NCI-H1436 treated with DMSO at 0.1 percent for 48 hours (cell line): ENCODE measurements at regions not wholly inside any gene's neighbourhood (a gene's known extent, or its start where the extent isn't known, plus 50 kb on each side); places are given as distances from the start of the nearest gene placed in this dataset.
"Not testable (repeated sequence)": the region's sequence is repeated elsewhere in the genome, so short reads cannot be mapped to it uniquely, and the experiment has no call there.

Experiments used
- DNase-seq: peaks from one replicate; lab custom pipeline; 2025; lab: John Stamatoyannopoulos, UW

DNA sequence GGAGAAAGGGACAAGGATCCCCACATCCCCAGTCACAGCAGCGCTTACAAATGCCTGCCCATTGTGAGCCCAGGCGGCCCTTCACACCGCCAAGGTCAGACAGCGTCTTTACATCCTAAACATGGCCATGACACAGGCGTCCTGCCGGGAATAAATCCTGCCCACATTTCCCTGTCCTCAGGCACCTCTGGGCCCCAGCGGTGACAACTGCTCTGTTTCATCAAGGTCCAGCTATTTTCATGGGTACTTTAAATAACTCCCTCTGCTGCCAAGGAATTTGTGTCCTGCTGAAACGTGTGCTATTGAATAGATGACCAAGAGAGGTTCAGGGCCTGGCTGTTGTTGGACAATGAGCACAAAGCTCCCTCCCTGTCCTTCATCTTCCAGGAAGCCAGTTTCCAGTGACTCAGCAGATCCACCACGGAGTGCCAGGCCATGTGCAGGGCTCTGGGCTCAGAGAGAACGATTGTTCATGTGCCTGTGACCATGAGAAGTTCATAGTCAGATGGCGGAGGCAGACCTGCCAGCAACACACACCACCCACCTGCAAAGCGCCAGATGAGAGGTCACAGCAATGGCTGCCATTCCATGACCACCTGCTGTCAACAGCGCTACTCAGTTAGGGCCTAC is 195.8 kb downstream of the MATN1 start:
- DNase-seq = no peak

DNA sequence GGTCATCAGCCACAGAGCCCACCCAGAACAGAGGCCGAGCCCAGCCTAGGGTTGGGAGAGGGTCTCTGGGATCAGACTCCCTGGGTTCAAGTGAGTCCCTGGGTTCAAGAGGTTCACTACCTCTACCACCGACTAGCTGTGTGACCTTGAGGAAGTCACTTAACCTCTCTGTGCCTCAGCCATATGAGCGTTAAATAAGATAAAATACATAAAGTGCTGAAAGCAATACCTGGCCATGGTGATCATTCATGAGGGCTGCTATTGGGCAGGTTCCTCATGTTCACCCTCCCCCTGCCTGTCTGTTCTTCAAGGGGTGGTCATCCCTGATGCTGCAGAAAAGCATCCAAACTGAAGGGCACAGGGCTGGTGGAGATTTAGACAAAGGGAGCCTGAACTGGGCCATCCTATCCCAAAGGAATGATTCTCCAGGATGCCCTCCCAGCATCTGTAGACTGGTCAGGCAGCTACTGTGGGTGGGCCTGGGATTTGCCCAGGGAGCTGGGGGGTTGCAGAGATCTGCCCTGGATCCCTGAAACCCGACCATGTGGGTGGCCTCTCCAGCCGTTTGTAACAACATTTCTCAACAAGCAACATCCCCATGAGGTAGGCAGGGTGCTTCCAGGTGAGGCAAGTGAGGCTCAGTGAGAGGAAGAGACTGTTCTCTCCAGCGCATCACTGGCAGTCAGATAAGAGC is 196.6 kb downstream of the MATN1 start:
- DNase-seq = no peak

DNA sequence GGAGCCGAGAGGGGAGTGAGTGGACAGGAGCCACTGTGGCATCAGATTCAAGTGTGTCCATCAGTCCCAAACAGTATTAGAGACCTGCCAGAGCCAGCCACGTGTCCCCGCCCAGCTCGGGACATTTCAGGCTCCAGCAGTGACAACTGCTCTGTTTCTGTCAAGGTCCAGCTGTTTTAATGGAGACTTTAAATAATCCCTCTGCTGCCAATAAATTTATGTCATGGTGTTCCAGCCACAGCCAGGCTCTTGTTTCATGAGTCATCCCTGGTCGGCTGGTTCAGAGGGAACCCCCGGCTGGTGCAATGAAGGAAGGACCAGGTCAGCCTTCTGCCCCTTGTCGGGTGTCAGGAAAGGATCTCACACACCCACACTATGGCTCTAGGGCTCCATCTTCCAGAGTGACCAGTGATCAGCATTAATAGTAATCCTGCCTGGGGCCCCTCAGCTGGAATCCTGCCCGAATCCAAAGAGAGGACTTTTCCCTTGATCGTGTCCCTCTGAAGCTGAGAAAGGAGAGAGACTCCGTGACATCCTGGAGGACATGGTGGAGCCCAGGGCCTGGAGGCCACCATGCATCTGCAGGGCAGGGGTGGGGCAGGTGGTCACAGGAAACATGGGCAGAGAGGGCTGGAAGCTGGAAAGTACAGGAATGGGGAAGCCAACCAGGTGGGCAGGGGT is 197.3 kb downstream of the MATN1 start:
- DNase-seq = no peak

DNA sequence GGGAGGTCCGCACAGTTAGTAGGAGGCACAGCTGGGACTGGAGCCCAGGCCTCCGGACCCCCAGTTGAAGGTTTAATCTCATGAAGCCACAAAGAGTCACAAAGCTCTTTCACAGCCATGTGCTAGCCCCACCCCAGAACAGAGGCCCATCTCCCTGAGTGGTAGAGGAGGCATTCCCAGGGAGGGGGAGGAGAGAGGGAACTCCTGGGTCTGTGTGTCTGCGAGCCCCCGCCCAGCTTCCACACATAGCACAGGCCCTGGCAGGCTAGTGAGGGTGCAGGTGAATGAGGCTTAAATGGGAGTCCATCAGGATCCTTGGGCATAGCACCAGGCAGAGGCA is 197.8 kb downstream of the MATN1 start:
- no peak for DNase-seq

DNA sequence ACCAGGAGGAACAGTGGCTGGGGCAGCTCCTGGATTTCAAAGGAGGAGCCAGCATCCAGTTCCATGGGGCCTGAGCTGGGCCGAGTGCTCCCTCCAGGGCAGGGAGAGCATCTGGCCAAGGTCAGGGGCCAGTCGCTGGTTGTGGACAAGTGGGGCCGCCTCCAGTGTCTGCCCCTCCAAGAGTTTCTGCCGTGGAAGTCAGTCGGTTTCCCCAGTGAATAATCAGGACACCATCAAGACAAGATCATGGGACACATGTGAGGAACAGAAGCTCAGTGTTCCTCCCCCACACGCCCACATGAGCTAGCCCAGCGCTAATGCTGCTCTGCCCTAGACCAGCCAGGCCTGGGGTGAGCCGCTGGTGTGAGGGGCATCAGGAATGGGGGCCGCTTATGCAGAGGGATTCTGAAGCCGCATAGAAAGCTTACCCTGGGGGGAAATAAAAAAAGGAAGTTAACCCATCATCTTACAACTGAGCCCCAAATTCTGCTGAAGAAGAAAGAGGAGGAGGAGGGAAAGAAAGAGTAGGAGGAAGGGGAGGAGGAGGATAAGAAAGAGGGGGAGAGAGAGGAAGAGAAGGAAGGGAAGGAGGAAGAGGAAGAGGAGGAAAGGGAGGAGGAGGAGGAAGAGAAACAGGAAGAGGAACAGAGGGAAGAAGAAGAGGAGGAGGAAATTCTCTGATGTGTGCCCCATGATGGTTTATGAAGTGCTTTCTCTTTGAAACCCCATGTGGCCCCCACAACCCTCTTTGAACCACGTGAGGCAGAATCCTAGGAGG is 198.4 kb downstream of the MATN1 start:
- no peak for DNase-seq

DNA sequence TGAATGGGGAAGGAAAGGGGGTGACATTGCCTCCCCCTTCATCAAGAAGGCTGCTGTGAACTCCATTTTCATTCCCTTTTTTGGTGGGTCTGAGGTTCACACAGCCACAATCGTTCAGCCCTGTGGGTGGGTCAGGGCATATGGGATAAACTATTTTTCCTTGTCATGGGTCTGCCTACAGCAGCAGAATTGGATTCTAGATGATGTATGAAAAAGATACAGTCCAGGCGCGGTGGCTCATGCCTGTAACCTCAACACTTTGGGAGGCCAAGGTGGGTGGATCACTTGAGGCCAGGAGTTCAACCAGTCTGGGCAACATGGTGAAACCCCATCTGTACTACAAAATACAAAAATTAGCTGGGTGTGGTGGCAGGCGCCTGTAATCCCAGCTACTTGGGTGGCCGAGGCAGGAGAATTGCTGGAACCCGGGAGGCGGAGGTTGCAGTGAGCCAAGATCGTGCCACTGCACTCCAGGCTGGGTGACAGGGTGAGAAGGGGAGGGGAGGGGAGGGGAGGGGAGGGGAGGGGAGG is 199.3 kb downstream of the MATN1 start:
- DNase-seq = not testable (repeated sequence)

DNA sequence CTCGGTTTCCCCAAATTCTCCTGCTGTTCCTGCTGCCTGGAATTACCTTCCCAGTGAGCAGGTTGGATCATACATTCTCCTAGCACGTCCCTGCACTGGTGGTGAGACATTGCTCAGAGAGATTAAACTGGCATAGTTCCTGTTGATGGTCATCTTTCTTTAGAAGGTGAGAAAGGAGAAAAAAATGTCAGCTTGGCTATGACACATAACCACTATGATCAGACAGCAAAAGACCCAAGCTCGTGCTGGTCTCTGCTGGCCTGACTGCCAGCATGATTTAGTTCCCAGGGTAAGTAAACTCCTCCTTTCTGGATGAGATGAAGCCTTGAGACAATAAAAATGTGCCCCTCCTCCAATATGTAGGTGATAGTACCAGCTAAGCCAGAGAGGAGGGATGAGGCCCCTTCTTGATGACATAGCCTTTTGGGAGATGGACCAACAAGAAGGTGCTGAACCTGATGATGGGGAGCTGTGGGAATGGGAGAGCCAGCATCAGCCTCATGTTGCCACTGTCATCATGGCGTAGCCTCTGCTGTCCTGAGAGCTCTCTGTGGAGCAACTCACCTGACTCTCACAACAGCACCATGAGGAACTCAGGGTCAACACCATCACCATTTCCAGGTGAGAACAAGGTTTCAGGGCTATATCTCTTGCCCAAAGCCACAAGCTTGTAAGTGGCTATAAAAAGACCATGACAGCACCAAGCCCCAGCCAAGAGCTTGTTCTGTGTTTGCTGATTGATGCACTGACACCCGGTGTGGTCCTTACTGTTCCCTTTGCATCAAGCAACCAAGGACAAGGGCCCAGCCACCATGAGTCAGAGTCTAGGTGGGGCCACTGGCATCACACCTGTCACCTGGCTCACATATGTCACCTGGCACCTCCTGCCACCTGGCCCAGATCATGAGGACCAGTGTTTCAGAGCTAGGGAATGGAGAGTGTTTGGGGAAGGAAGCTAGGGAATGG is 200.0 kb downstream of the MATN1 start:
- DNase-seq = no peak

DNA sequence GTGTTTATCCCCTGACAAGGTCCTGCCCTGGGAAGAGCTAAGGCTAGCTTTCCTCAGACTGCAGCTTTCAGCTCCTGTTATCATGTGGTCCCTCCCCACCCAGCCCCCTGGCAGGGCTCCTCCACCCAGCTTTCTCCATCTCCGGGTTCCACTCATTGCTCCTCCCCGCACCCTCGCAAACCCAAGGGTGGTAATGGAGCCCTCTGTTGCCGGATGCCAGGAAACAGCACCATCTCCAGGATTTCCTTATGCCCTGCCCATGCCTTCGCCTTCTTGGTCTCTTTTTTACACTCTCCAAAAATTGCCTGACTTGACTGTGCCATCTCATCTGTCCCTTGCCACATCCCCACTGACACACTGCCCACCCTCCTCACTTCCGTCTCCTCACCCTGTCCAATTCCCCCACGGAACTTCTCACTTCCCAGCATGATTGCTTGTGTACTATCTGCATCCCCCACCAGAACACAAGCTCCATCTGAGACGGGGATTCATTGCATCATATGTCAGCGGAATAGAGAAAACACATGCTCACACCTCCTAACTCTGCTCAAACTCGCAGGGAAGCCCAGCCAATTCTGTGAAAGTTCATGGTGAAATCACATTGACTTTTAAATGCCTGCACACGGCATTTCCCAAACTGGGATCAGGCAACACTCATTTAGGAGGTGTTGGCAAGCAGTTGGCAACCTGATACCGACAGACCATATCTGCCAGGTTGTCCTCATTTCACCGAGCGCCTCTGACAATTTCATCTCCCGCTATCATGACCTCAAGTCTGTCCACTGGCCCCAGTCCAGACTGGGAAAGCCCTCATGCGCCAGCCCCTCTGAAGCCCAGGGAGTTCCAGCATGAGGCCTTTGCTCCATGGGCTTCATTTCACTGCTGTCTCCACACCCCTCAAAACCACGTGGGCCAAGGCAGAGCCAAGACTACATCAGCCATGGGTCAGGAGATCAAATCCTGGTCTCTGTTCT is 201.1 kb downstream of the MATN1 start:
- no peak for DNase-seq

DNA sequence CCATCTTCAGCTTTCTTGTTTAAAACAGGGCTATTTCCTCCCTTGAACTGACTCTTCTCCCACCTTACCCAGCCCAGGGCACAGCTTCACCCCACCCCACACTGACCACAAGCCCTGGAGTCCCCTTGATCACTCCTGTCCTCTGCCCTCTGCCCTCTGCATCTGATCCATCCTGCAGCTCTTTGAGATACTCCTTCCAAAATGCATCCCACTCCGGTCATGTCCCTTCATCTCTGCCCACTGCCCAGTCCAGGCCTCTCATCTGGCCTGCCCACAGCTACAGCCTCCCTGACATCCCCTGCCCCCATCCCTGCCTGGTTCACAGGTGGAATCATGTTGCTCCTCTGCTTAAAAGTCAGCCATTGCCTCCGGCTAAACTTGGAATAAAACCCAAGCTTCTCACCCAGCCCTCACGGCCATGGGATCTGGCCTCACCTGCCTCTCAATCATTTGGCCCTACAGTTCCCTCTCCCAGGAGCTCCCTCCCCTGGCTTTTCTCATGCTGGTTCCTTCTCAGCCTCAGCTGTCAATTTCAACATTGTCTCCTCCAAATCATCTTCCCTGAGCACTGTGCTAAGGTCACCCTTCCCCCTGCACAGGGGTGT is 202.0 kb downstream of the MATN1 start:
- no peak for DNase-seq

DNA sequence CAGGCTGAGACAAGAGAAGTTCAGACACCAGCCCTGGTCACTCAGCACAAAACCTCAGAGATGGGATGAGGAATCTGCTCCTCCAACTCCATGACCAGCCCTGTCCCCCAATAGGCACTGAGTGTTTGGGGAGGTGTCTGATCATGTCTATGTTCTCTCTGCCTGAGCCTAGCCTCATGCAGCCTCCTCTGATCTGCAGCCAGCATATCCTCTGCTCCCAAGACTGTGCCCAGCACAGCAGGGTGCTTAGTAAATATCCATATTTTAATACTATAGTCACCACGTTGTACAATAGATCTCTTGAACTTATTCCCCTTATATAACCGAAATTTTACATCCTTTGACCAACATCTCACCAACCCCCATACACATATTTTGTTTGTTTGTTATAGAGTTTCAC is 202.9 kb downstream of the MATN1 start:
- DNase-seq = no peak

DNA sequence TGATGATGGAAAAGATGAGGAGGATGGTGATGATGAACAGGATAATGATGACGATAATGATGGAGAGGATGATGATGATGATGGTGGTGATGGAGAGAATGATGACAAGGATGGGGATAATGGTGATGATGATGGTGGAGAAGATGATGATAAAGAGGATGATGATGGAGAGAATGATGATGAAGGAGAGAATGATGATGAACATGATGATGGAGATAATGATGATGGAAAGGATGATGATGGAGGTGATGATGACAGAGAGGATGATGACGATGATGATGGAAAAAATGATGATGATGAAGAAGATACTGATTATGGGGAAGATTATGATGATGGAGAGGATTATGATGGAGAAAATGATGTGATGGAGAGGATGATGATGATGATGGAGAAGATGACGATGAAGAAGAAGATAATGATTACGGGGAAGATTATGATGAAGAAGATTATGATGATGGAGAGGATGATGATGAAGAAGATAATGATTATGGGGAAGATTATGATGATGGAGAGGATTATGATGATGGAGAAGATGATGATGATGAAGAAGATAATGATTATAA is 204.1 kb downstream of the MATN1 start:
- no peak for DNase-seq

DNA sequence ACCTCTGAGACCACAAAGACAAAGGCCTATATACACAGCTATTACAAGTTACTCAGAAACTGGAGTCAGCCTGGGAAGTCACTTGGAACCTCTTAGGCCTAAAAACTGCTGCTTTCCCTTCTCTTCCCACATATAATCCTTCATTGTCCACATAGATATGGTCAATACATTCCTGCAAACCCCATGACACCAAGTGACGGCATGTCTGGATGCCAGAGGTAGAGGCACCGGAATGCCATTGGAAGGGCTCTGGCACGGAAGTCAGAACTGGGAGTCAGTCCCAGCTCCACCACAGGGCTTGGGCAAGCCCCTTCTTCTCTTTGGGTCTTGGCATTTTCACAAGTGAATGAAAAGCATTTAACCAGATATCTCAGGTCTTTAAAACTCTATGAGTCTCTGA is 204.7 kb downstream of the MATN1 start:
- DNase-seq = no peak

DNA sequence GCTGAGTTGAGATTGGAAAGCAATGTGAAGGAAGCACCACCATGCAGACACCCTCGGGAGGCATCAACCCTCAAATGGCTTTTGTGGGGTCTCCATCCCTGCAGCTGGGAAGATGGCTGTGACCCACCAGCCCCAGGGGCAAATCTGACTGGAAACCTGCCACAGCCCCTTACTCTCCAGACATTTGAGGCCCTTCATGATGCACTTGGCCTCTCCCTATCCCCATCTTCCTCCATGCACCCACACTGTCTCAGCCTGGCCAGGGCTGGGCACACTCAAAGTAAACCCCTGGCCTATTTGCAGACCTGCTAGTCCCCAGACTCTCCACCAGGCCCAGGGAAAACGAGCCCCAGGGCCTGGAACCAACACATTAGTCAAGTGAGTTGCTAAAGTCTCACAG is 205.2 kb downstream of the MATN1 start:
- DNase-seq = no peak

DNA sequence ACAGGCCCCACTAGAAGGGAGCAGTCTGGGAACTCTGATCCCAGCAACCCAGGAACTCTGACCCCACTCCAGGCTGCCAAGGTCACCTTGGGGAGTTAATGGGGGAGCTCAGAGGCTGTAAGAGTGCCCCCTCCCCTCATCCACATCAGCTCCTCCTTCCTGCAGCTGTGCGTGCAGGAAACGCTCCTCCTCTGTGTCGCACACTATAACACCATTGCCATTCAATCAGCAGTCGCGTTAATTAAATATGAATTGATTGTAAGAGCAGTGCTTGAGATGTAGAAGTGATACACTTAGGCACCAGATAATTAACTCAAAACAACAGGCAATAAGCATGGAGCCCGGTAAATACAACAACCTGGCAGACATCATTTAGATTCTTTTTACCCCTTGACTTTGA is 205.7 kb downstream of the MATN1 start:
- not testable (repeated sequence) for DNase-seq

DNA sequence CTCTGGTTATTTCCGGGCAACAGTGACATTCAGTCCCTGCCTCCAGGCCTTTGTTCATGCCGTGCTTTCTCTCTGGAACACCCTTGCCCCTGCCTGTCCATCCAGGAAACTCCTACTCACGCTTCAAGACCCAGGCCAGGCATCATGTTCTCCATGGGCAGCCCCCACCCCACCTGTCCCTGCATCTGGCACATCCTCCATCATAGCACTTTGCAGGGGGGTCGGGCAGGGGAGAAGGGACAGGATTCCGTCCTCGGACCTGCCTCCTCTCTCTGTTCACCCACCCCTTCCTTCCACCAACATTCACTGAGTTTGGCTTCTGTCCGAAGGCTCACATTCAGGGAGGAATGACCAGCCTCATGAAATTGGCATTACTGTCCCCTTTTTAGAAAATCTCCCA is 206.1 kb downstream of the MATN1 start:
- DNase-seq = not testable (repeated sequence)

DNA sequence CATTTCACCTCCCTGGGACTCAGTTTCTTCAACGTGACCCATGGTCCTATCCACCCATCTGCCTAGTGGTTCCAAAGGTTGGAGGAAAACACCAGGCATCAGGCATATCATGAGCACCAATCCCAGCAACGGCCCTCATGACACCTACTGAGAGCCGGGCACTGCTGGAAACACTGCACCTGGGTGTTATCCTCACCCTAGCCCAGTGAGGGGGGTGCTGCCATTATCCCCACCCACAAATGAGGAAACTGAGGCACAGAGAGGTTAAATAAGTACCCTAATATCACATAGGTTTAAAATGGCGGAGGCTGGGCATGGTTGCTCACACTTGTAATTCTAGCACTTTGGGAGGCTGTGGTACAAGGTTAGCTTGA is 206.9 kb downstream of the MATN1 start:
- no peak for DNase-seq

DNA sequence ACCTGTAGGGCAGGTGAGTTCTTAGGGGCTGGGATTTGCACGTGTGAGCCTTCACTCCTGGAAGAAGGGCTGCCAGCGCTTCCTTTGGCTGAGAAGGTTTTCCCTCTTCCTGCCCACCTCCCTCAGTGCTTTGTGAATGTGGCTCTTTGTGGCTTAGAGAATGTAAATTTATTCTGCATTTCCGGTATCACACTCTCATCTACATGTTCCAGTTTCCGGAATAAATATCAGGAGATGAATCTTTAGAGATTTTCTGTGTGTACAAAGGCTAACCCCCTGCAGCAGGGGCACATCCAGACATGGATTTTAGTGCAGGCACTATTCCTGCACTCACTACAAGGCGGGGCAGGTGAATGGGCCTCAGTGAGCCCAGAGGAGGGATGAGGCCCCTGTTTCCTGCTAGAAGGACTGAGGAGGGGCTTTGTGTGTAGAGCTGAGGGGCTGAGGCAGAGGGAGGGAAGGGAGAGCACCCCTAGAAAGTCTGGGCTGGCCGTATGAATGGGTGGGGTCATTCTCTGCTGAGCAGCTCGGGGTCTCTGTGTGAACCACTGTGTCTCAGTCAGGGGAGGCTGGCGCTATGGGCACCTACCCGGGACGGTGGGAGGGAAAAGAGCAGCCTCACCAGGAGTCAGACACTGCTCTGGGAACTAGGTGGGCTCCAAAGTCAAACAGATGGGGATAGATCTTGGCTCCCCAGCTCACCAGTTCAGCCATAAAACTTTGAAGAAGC is 207.5 kb downstream of the MATN1 start:
- no peak for DNase-seq

DNA sequence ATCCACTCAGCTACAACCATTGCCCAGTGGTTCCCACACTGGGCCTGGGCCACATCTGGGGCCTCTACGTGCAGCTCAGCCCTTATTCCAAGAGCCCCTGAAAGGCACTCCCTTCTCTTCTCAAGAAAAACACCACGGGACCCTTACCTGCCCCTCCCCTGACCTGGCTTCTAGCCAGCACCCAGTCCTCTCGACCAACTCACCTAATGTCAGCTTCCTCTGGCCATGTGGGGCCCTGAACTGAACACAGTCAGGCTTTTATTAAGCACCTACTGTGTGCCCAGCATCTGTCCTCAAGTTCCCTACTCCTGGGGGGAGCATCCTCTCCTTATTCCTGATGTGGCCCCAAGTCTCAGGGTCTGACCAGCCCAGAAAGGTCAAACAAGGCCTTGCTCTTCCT is 208.4 kb downstream of the MATN1 start:
- no peak for DNase-seq
